ENCODE measurements at regions not wholly inside any gene's neighbourhood (a gene's known extent, or its start where the extent isn't known, plus 50 kb on each side); places are given as distances from the start of the nearest gene placed in this dataset.
"Not testable (repeated sequence)": the region's sequence is repeated elsewhere in the genome, so short reads cannot be mapped to it uniquely, and the experiment has no call there.

DNA sequence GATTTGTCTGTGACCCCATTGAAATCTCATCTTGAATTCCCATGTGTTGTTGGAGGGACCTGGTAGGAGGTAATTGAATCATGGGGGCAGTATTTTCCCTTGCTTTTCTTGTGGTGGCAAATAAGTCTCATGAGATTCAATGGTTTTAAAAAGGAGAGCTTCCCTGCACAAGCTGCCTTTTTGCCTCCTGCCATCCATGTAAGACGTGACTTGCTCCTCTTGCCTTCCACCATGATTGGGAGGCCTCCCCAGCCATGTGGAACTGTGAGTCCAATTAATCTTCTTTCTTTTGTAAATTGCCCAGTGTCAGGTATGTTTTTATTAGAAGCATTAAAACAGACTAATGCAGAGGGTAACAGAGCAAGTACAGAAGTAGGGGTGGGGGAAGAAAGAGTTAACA is 1097.0 kb upstream of the ADGRB3 start:
- no peak for DNase-seq (ENCODE audit: low spot score)

DNA sequence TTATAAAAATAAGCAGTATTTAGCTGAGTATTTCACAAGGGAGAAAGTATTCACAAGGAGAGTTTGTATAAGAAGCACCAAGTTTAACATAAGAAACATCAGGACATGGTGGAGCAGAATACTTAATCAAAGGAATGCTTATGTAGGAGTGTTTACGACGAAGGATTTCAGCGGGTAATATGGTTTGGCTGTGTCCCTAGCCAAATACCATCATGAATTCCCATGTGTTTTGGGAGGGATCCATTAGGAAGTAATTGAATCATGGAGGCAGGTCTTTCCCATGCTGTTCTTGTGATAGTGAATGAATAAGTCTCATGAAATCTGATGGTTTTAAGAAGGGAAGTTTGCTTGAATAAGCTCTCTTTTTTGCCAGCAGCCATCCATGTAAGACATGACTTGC is 1099.1 kb upstream of the ADGRB3 start:
- DNase-seq (ENCODE audit: low spot score) = no peak

DNA sequence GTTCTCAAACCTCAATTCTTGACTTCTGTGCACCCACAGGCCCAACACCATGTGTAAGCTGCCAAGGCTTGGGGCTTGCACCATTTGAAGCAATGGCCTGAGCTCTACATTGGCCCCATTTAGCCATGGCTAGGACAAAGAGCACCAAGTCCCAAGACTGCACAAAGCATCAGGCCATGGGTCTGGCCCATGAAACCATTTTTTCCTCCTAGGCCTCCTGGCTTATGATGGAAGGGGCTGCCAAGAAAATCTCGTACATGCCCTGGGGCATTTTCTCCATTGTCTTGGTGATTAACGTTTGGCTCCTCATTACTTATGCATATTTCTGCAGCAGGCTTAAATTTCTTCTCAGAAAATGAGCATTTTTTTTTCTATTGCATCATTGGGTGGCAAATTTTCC is 1128.7 kb upstream of the ADGRB3 start:
- DNase-seq (ENCODE audit: low spot score) = no peak

DNA sequence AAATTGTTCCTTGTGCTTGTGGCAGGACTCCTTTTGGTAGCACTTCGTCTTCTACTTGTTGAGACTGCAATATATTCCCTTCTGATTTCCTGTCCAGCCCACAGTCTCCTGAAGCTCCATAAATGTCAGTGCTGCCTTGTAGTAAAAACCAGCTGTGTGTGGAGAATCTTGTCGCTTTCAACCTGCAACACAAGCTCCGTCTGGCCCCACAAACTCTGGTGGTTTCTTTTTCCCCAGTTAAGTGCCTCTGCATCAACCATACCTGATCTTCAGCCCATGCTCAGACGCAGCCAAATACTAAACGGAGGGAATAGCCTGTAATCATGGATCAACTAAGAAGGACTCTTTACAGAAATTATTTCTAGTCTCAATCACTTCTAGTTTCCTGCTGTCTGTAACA is 1133.3 kb upstream of the ADGRB3 start:
- DNase-seq (ENCODE audit: low spot score) = no peak

DNA sequence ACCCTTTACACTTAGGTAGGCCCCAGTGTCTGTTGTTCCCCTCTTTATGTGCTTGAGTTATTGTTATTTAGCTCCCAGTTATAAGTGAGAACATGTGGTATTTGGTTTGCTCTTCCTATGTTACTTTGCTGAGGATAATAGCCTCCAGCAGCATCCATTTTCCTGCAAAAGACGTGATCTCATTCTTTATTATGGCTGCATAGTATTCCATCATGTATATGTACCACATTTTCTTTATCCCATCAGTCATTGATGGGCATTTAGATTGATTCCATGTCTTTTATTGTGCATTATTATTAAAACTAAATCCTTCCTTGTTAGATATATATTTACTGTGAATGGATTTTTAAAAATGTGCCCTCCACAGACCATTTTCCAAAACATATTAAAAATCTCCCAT is 1137.3 kb upstream of the ADGRB3 start:
- no peak for DNase-seq (ENCODE audit: low spot score)

DNA sequence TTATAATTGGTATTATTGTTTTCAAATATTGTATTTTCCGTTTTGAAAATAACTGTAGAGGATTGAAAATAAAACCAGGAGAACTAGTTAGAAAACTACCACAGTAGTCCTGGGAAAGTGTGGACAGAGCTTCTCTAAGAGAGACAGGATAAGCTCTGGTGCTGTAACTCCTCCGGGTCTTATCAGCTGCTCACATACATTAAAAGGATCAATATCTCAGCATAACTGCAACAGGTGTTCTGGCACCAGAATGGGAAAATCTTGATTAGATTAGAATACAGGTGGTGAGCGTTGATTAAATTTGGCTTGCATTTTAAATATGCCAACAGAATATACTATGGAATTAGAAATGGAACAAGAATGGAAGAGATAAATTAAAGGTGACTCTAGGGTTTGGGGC is 1138.9 kb upstream of the ADGRB3 start:
- DNase-seq (ENCODE audit: low spot score) = no peak

DNA sequence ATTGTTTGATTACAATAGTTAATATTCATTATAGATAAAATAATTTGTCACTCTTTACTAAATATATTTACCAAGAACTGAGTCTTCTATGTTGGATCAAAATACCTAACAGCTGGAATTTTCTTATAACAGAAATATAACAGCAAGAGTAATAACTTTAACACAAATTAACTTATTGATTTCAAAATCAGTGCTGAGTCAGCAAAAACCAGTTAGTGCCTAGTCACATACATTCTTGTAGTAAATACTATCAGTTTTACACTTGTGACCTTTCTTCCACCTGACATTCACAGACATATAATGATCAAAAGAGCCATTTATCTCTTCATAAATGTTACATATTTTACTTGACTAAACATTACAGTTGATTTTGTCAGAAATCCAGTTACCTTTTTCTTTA is 1141.4 kb upstream of the ADGRB3 start:
- DNase-seq (ENCODE audit: low spot score) = no peak

DNA sequence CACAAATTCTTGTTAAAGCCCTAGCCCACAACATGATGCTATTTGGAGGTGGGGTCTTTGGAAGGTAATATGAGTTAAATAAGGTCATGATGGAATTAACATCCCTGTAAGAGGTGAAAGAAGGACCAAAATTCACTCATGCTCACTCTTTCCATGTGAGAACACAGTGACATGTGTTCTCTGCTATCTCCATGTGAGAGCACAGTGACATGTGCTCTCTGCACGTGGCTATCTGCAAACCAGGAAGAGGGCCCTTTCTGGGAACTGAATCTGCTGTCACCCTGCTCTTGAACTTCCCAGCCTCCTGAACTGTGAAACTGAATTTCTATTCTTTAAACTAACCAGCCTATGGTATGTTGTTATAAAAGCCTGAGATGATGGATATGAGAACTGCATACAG is 1159.4 kb upstream of the ADGRB3 start:
- no peak for DNase-seq (ENCODE audit: low spot score)

DNA sequence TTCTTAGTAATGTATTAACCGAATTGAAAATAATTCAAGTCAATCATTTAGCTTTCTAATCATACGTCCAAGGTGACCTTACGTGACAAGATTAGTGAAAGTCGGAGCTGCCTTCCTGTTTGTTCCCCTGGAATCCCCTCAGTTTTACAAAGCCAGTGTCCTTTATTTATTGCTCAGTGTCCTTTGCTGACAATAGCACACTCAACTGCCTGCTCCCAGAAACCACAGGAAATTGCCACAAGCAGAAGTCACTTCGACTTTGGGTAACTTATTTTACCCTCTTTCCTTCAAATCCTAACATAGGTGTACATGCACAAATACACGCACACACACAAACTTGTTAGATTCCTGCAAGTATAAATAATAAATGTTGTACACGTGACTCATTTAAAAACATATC is 1167.7 kb upstream of the ADGRB3 start:
- DNase-seq (ENCODE audit: low spot score) = no peak

DNA sequence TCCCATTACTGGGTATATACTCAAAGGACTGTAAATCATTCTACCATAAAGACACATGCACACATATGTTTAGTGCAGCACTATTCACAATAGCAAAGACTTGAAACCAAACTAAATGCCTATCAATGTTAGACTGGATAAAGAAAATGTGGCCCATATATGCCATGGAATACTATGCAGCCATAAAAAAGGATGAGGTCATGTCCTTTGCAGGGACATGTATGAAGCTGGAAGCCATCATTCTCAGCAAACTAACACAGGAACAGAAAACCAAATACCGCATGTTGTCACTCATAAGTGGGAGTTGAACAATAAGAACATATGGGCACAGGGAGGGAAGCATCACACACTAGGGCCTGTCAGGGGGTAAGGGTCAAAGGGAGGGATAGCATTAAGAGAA is 1172.4 kb upstream of the ADGRB3 start:
- not testable (repeated sequence) for DNase-seq (ENCODE audit: low spot score)

DNA sequence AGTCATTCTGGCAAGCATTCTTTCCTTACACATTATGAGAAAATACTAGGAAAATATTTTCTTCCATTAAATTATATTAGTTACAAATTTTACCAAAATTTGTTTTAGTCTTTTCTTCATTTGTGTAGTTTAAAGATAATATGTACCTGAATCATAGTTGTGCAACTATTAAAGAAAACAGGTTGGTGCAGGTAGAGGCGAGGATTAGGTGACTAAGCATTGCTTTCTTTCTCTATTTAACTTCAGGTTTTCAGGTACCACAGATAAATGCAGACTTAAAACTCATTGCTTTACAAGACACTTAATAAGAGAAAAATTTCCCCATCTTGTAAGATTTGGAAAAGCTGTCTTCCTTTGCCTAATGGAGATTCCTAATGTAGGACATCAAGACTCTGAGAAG is 1175.5 kb upstream of the ADGRB3 start:
- DNase-seq (ENCODE audit: low spot score) = no peak

DNA sequence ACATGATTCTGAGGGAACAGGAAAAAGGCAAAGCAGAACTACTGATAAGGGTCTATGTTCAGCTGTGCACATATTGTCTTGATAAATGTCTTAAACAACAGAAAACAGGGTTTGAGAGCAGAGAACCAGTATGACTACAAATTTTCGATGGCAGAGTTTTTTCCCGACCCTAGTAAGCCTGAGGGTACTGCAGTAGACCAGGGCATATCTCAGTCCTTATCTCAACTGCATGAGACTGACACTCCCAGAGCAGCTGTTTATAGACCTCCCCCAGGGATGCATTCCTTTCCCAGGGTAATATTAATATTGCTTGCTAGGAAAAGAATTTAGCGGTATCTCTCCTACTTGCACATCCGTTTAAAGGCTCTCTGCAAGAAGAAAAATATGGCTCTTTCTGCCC is 1176.8 kb upstream of the ADGRB3 start:
- DNase-seq (ENCODE audit: low spot score) = no peak

DNA sequence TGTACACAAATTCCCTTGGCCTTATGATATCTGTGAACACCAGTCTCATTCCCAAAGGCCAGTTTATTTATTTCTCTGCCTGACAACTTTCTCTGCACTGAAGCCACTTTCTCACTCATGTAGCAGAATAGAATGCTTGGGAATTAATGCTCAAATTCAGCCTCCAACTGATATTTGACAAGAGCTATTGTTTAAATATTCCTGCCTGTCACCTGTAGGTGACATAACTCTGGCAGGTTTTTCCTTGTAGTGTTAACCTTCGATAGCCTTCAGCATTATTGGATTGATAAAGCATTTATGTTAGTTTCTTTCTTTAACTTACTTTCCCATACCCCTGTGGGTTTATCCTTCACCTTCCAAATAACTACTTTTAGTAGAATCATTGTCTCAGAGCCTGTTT is 1183.2 kb upstream of the ADGRB3 start:
- no peak for DNase-seq (ENCODE audit: low spot score)

DNA sequence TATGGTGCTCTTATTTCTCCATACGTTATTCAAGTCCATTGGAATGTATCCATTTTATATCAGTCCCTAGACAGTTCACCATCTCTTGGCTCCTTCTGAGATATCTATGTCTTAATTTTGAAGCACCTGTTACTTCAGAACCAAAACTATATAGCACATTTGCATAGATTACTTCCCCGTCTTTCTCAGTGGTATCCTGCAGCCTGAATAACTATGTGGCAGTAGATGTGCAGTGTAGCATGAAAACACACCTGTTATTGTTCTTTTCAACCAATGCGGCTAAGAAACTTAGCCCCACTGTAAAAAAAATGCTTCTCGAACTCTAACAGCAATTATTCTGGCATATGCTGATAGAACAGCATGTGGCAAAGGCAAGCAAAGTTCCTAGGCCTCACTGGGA is 1184.4 kb upstream of the ADGRB3 start:
- no peak for DNase-seq (ENCODE audit: low spot score)

DNA sequence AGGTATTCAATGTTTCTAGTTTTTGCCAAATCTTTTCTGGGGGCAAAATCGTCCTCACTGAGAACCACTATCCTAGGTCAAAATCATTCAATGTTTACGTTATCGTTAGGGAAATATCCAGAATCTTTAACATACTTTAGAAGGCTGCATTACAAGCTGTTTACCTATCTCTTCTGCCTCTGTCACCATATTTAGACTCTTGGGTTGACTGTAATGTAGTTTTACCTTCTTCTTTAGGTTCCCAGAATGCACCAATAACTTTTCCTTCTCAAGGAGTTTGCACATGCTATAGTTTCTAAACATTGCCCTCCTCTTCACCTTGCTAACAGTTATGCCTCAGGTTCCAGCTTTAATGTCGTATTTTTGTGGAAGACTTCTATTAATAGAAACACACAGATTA is 1185.5 kb upstream of the ADGRB3 start:
- DNase-seq (ENCODE audit: low spot score) = no peak

DNA sequence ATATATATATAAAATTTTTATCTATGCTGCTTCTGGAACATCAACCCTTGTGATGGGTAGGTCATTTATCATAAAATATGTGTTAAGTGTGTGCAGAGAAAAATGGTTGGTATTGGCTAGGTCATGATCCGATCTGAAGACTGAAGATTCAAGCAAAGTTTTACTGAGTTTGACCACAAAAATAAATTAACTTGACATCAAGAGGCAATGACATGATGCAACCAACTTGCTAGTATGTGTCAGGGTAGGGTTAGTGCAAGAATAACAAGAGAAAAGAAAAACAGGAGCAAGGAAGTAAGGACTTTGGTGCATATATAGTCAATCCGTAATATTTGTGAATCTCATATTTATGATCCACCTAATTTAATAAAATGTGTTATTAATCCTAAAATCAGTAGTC is 1202.0 kb upstream of the ADGRB3 start:
- no peak for DNase-seq (ENCODE audit: low spot score)

DNA sequence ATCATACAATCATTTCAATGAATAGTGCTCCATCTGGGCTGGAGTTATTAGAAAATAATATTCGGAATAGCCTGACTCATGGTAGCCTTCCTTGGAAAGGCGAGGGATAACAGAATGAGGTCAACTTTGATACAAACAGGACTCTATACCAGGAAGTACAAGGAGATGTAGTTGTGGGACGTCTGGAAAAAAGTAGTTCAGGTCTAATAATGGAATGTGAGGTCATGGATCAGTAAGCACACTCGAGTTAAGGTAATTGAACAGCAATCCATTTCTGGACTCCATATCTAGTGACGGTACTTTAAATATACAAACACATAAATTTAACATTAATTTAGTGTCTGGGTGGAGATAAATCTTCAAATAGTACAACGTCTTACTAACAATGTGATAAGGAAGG is 1204.0 kb upstream of the ADGRB3 start:
- no peak for DNase-seq (ENCODE audit: low spot score)

DNA sequence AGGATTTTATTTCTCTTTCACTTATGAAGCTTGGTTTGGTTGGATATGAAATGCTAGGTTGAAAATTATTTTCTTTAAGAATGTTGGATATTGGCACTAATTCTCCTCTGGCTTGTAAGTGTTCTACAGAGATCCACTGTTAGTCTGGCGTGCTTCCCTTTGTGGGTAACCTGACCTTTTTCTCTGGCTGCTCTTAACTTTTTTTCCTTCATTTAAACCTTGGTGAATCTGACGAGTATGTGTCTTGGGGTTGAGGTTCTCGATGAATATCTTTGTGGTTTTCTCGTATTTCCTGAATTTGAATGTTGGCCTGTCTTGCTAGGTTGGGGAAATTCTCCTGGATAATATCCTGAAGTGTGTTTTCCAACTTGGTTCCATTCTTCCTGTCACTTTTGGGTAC is 1208.4 kb upstream of the ADGRB3 start:
- DNase-seq (ENCODE audit: low spot score) = not testable (repeated sequence)

DNA sequence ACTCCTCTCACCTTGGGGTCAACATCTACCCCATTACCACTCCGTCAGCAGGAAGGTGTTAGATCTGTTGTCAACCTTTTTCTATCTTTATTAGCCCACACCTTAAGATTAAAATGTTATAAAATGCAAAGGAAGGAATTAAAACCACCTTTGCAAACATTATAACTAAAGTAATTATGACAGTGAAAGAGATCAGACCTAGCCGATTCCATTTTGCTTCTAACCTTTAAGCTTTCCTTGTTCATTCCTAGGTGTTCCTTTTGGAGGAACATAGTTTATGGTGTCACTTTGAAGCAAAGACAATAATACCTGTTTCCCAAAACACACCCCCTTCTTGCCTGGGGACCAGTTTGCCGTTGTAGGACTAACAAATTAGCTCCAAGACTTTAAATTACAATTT is 1223.0 kb upstream of the ADGRB3 start:
- no peak for DNase-seq (ENCODE audit: low spot score)

DNA sequence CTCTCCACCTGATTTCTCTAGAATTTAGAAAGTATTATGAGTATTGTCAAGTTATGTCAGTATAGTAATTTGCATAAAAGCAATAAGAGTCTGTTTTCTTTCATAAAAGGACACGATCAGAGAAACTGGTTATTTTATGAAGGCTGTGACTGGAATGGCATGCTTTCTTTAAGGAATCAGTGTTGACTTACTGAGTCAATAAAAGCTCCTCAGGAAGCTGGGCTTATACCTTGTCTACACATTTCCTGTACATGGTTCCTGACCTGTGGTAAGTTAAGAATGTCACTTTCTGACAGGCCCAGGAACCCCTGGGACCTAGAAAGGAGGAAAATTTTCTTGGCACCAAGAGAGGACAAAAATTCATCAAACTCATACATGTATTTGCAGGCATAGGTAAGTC is 1224.0 kb upstream of the ADGRB3 start:
- no peak for DNase-seq (ENCODE audit: low spot score)

DNA sequence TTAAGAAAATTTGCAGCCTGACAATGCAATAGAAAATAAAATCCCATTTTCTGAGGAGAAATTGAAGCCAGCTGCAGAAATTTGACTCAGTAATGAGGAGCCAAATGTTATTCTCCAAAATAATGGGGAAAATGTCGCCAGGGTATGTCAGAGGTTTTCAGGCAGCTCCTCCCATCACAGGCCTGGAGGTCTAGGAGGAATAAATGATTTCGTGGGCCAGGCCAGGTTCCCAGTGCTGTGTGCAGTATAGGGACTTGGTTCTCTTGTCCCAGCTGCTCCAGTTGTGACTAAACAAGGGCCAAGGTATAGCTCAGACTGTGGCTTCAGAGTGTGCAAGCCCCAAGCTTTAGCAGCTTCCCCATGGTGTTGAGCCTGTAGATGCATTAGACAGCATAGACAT is 1240.8 kb upstream of the ADGRB3 start:
- DNase-seq (ENCODE audit: low spot score) = no peak

DNA sequence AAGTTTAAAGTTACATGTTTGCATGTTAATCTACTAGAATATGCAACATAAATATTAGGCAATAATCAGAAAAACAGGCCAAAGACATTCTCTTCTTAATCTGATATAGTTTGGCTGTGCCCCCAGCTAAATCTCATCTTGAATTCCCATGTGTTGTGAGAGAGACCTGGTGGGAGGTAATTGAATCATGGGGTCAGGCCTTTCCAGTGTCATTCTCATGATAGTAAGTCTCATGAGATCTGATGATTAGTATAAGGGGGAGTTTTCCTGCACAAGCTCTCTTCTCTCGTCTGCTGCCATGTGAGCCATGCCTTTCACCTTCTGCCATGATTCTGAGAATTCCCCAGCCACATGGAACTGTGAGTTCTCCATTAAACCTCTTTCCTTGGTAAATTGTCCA is 1241.7 kb upstream of the ADGRB3 start:
- no peak for DNase-seq (ENCODE audit: low spot score)

DNA sequence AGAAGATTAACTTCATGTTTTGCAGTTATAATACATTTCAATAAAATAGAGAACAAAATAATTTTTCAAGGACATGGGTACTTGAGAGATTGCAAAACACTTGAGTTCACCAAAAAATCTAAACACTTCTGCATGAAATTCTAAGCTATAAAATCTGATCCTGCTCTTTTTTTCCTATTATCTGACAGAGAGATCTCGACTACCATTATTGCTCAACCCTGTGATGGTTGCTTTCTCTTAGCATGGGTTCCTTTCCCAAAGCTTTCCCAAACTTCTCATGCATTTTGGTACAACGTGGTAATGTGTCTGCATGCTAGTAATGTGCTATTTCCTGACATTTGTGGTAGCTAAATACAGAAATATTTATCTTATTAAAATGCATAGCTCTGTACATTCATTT is 1243.1 kb upstream of the ADGRB3 start:
- DNase-seq (ENCODE audit: low spot score) = no peak

DNA sequence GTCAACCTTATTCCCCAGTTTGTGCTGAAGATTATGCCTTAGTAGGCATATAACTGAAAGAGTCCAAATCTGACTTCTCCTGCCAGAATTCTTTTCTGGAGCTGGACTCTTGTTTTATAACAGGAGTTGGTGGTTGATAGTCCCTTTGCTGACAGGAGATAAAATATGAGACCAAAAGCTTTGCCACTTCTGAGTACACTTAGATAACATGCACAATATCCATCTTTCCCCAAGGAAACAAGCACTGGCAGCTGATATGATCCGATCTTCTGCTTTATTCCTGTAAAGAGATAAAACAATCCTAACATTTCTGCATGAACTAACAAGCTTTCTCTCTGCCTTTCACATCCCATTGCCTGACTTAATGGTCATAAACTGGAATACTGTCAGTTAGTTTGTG is 1265.4 kb upstream of the ADGRB3 start:
- DNase-seq (ENCODE audit: low spot score) = no peak

DNA sequence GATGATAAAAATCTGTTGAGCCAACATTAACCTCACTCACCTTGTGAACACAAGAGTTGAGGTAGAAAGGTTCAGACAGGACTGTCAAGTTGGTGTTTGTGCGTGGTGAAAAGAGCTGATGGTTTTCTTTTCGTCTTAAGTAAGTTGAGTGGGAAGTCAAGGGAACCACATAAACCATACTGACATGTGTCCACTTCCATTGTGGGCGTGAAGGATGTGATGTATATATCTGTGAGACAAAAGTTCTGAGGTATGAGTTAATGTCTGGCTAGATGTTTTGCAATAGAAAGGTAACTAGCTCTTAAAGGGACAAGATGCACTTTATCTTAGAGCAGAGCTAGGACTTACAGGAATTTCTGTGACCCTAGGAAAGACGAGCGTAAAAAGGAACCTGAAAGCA is 1272.1 kb upstream of the ADGRB3 start:
- DNase-seq (ENCODE audit: low spot score) = no peak

DNA sequence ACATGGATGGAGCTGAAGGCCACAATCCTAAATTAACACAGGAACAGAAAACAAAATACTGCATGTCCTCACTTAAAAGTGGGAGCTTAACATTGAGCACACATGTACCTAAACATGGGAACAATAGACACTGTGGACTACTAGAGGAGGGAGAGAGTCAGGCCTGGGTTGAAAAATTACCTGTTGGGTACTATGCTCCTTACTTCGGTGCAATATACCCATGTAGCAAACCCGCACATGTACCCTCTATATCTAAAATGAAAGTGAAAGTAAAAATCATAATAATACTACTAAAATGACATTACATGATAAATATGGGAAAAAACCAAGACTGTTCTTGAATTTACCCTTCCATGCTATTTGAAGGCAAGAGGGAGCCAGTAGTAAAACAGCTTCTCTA is 1273.8 kb upstream of the ADGRB3 start:
- DNase-seq (ENCODE audit: low spot score) = no peak

All from HuH-7 (cell line).